Mucosa of descending colon (tissue), 3 donors: ENCODE measurements at regions not wholly inside any gene's neighbourhood (a gene's known extent, or its start where the extent isn't known, plus 50 kb on each side); places are given as distances from the start of the nearest gene placed in this dataset.

Experiments used
- ATAC-seq: fragments of 200-7000 bp; cut with Tn5 transposase; one replicate; pipeline ENCODE4 v1.9.1; 2020; ENCODE audit warnings: mild to moderate bottlenecking, moderate library complexity
- DNase-seq, 3 donors: peaks; one replicate each; pipeline ENCODE4 v3.0.0-alpha.2; 2020
- H3K36me3 ChIP-seq: fragments of 200-600 bp; one replicate; pipeline ENCODE4 v1.8.0; 2021; ENCODE audit warnings: low read depth, mild to moderate bottlenecking
- H3K4me1 ChIP-seq: fragments of 200-600 bp; one replicate; pipeline ENCODE4 v1.8.0; 2021; ENCODE audit warnings: low read depth, mild to moderate bottlenecking
- H3K4me3 ChIP-seq: fragments of 200-600 bp; one replicate; pipeline ENCODE4 v1.8.0; 2021; ENCODE audit warnings: mild to moderate bottlenecking
- H3K9me3 ChIP-seq: fragments of 200-600 bp; one replicate; pipeline ENCODE4 v1.8.0; 2021; ENCODE audit warnings: mild to moderate bottlenecking
- CTCF ChIP-seq: fragments of 200-600 bp; IDR thresholded peaks from one replicate; pipeline ENCODE4 v1.8.0; 2022; ENCODE audit warnings: antibody characterized with exemption, mild to moderate bottlenecking
- intact Hi-C, 2 donors: fragments of 100-400 bp; cut with DNase I in 1 of 2; cut with micrococcal nuclease in 1 of 2; formaldehyde crosslinking; loops; one replicate each; pipeline versions ENCODE4 v1.11.0 to v1.11.1; 2022; cut with DNase I, micrococcal nuclease
- donor health status: DM: no; HTN: no; CAD: no; lungs with moderate emphysema.
- donor health status: DM: no; HTN: no; CAD: no.
- donor health status: DM: no; HTN: yes; CAD: no.

GRCh38 chr3:153881201-153881600 is 240.0 kb upstream of the ARHGEF26 start:
- ATAC-seq = no peak
- intact Hi-C loops = no loop called here
- no peaks in the 10 kb centered on the region for H3K4me1 ChIP-seq

DNA sequence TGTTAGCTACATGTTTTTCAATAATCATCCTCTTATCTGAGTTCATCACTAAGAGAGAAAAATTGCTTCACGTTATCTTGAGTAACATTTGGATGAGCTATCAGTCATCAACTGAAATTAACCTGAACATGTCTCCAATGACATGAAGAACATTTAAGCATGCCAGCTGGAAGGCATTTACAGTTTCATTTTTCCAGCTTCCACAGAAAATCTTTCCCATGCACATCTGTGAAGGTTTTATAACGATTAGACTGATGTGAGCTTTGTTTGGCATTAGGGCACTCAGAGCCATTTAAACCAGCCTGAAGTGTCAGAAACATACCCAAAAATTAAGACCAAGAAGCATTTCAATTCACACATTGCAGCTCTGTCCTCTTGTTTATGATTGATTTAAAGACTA is 235.8 kb upstream of the ARHGEF26 start:
- Histone ChIP-seq H3K9me3 (no peaks in the 10 kb centered on the region), H3K36me3 (no peaks in the 10 kb centered on the region), H3K4me1 (no peaks in the 10 kb centered on the region), H3K4me3 (no peak overlapping the region)
- DNase-seq (no peak), ATAC-seq (no peak)
- TF ChIP-seq CTCF = no peak
- intact Hi-C loops = no loop called here

More at GRCh38 chr3:153881201-153881600, 240.0 kb upstream of the ARHGEF26 start:
- DNase-seq = no peak
- H3K4me3 ChIP-seq = no peak overlapping the region
- TF ChIP-seq CTCF = no peak
- no peaks in the 10 kb centered on the region for H3K36me3 ChIP-seq
- no peaks in the 10 kb centered on the region for H3K9me3 ChIP-seq

GRCh38 chr3:153889905-153890334 is 231.3 kb upstream of the ARHGEF26 start:
- Histone ChIP-seq H3K36me3 (no peaks in the 10 kb centered on the region), H3K4me3 (no peak overlapping the region), H3K9me3 (no peaks in the 10 kb centered on the region), H3K4me1 (no peaks in the 10 kb centered on the region)
- DNase-seq (no peak), ATAC-seq (no peak)
- TF ChIP-seq CTCF = no peak
- intact Hi-C loops = no loop called here

- DNase-seq = no peak
- no peaks in the 10 kb centered on the region for H3K36me3 ChIP-seq
Measured at GRCh38 chr3:153892126-153892525, 229.1 kb upstream of the ARHGEF26 start.

DNA sequence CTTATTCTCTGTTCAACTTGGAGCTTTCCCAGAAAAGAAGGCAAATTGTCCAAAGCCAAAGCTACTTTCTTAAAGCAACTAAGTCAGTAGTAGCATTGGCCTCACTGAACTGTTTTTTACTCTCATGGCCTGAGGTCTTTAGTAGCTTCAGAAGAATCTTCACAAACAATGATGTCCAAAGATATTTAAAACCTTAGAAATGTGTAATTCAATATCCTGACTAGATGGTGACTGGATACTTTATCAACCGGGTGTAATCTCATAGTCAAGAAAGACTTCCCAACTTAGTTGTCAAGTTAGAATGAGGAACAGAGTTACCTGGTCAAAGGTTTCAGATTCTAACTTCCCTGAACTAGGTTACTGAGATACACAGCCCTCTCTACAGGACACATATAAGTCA is 226.3 kb upstream of the ARHGEF26 start:
- intact Hi-C loops = no loop called here
- no peaks in the 10 kb centered on the region for H3K9me3 ChIP-seq
- H3K4me3 ChIP-seq = no peak overlapping the region
- no peaks in the 10 kb centered on the region for H3K36me3 ChIP-seq
- no peak for DNase-seq
- no peak for TF ChIP-seq CTCF
- no peak for ATAC-seq
- no peaks in the 10 kb centered on the region for H3K4me1 ChIP-seq

More at GRCh38 chr3:153892126-153892525, 229.1 kb upstream of the ARHGEF26 start:
- Histone ChIP-seq H3K9me3 (no peaks in the 10 kb centered on the region), H3K4me1 (no peaks in the 10 kb centered on the region), H3K4me3 (no peak overlapping the region)
- TF ChIP-seq CTCF = no peak
- no peak for ATAC-seq
- intact Hi-C loops = no loop called here

DNA sequence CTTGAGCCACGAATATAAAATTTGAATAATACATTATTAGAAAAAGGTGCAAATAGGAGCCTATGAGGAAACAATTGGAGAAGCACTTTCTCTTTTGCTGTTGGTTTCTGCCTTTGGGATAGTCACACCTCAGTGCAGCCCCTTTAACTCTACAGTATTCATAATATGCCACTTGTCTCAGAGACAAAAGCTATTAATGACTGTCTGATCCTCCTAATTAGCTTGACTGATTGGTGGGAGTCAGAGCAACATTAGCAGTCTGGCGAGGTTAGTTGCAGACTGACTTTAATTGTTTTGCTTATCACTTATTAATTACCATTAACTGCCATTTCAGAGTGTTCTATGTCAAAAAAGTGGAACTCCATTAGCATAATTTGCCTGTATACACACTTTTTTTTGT is 225.0 kb upstream of the ARHGEF26 start:
- H3K4me3 ChIP-seq = no peak overlapping the region
- intact Hi-C loops = no loop called here
- no peaks in the 10 kb centered on the region for H3K9me3 ChIP-seq
- ATAC-seq (no peak), DNase-seq (no peak)
- TF ChIP-seq CTCF = no peak
- no peaks in the 10 kb centered on the region for H3K4me1 ChIP-seq
- H3K36me3 ChIP-seq = no peaks in the 10 kb centered on the region
